ENCODE measurements at regions not wholly inside any gene's neighbourhood (a gene's known extent, or its start where the extent isn't known, plus 50 kb on each side); places are given as distances from the start of the nearest gene placed in this dataset. TPM values are rescaled to one million over a fixed set of nuclear protein-coding genes. Genes with fewer than 3 reads are reported as not detected.

GRCh38 chr18:25416374-25416773, 64.4 kb upstream of the ZNF521 start:
- DNase-seq, result no peak

GRCh38 chr18:25409971-25410370, 58.0 kb upstream of the ZNF521 start:
- no peaks in the 10 kb centered on the region for H3K4me1 ChIP-seq
- TF ChIP-seq POLR2A (IDR thresholded peaks at IDR 0.05) (no peak), CTCF (IDR thresholded peaks at IDR 0.05) (no peak)
- no peak overlapping the region for H3K4me3 ChIP-seq (replicated peaks in 1 of 3)
- WGBS, 2 donors, result 88 to 92% methylated on average over 2 of the region's 2 CpGs
- no peak overlapping the region for H3K27ac ChIP-seq
- H3K9me3 ChIP-seq, result no peaks in the 10 kb centered on the region
- no peak for DNase-seq
- intact Hi-C loops (cut with DNase I), result no loop called here
- no peaks in the 10 kb centered on the region for H3K27me3 ChIP-seq
- no peaks in the 10 kb centered on the region for H3K36me3 ChIP-seq

More at GRCh38 chr18:25416374-25416773, 64.4 kb upstream of the ZNF521 start:
- H3K4me3 ChIP-seq (replicated peaks in 1 of 3), result no peak overlapping the region
- no peaks in the 10 kb centered on the region for H3K27me3 ChIP-seq
- H3K36me3 ChIP-seq, result no peaks in the 10 kb centered on the region
- H3K9me3 ChIP-seq, result no peaks in the 10 kb centered on the region
- H3K4me1 ChIP-seq, result no peaks in the 10 kb centered on the region
- TF ChIP-seq POLR2A (IDR thresholded peaks at IDR 0.05), result no peak
- no peak for TF ChIP-seq CTCF (IDR thresholded peaks at IDR 0.05)
- no peak overlapping the region for H3K27ac ChIP-seq
- intact Hi-C loops (cut with DNase I), result no loop called here
- WGBS, 2 donors, result 62% methylated on average over 3 of the region's 3 CpGs

GRCh38 chr18:25408293-25408692, 56.3 kb upstream of the ZNF521 start:
- TF ChIP-seq POLR2A (IDR thresholded peaks at IDR 0.05) (no peak), CTCF (IDR thresholded peaks at IDR 0.05) (no peak)
- Histone ChIP-seq H3K27ac (no peak overlapping the region), H3K36me3 (no peaks in the 10 kb centered on the region), H3K4me1 (no peaks in the 10 kb centered on the region), H3K4me3 (replicated peaks in 1 of 3) (no peak overlapping the region), H3K27me3 (no peaks in the 10 kb centered on the region), H3K9me3 (no peaks in the 10 kb centered on the region)
- WGBS, 2 donors, result 82 to 85% methylated on average over 4 of the region's 4 CpGs
- DNase-seq, result no peak
- intact Hi-C loops (cut with DNase I), result no loop called here

Small RNA genes lying in the stretch of these regions (small RNA-seq; reads per million reads assigned to genes)
- not detected for gene AC027229.1
- not detected for gene RN7SL97P

Measured in thyroid gland (tissue), 4 donors.